ENCODE measurements at regions not wholly inside any gene's neighbourhood (a gene's known extent, or its start where the extent isn't known, plus 50 kb on each side); places are given as distances from the start of the nearest gene placed in this dataset.

GRCh38 chr2:41701231-41701630 lies 346.6 kb upstream of the PKDCC start:
- Histone ChIP-seq H3K4me3 (no peak overlapping the region), H3F3A (ENCODE audit: low read depth) (no peaks in the 10 kb centered on the region), H3K79me2 (ENCODE audit: low read depth) (no peaks in the 10 kb centered on the region), H4K20me1 (ENCODE audit: low read depth) (no peaks in the 10 kb centered on the region), H3K9ac (no peak overlapping the region), H2AFZ (replicated peaks) (no peak overlapping the region), H3K4me2 (no peak overlapping the region), H3K27ac (no peak overlapping the region), H3K36me3 (no peaks in the 10 kb centered on the region), H3K27me3 (no peaks in the 10 kb centered on the region), H3K9me3 (ENCODE audit: low read depth) (no peaks in the 10 kb centered on the region), H3K4me1 (peaks cover 2% of the 10 kb centered on the region)
- H3K4me1 Mint-ChIP-seq, result peaks cover 7% of the 10 kb centered on the region
- H3K27ac Mint-ChIP-seq, result no peak overlapping the region
- no peaks in the 10 kb centered on the region for H3K36me3 Mint-ChIP-seq
- TF ChIP-seq CTCF (IDR thresholded peaks at IDR 0.05) (no peak), EZH2 (IDR thresholded peaks at IDR 0.05) (no peak), EZH2phosphoT487 (IDR thresholded peaks at IDR 0.05) (no peak)
- H3K4me3 Mint-ChIP-seq, result no peak overlapping the region
- DNase-seq (ENCODE audit: low spot score), result no peak
- H3K27me3 Mint-ChIP-seq (ENCODE audit: insufficient read depth, low read depth), result peaks cover 3% of the 10 kb centered on the region
- H3K9me3 Mint-ChIP-seq, result no peaks in the 10 kb centered on the region

GRCh38 chr2:41703123-41703522 lies 344.7 kb upstream of the PKDCC start:
- Histone ChIP-seq H3K9ac (no peak overlapping the region), H3K36me3 (no peaks in the 10 kb centered on the region), H3K4me2 (no peak overlapping the region), H4K20me1 (ENCODE audit: low read depth) (no peaks in the 10 kb centered on the region), H3K9me3 (ENCODE audit: low read depth) (no peaks in the 10 kb centered on the region), H3K79me2 (ENCODE audit: low read depth) (no peaks in the 10 kb centered on the region), H3K4me3 (no peak overlapping the region), H3K27me3 (no peaks in the 10 kb centered on the region), H2AFZ (replicated peaks) (no peak overlapping the region), H3K4me1 (no peaks in the 10 kb centered on the region), H3K27ac (no peak overlapping the region), H3F3A (ENCODE audit: low read depth) (no peaks in the 10 kb centered on the region)
- DNase-seq (ENCODE audit: low spot score), result no peak
- no peaks in the 10 kb centered on the region for H3K9me3 Mint-ChIP-seq
- H3K27ac Mint-ChIP-seq, result no peak overlapping the region
- H3K36me3 Mint-ChIP-seq, result no peaks in the 10 kb centered on the region
- TF ChIP-seq CTCF (IDR thresholded peaks at IDR 0.05), result no peak
- peaks cover 15% of the 10 kb centered on the region for H3K4me1 Mint-ChIP-seq
- no peaks in the 10 kb centered on the region for H3K27me3 Mint-ChIP-seq (ENCODE audit: insufficient read depth, low read depth)
- H3K4me3 Mint-ChIP-seq, result no peak overlapping the region

- Histone ChIP-seq H3K27ac (no peak overlapping the region), H2AFZ (replicated peaks) (no peak overlapping the region), H3K9ac (no peak overlapping the region), H4K20me1 (ENCODE audit: low read depth) (no peaks in the 10 kb centered on the region), H3K4me2 (no peak overlapping the region), H3F3A (ENCODE audit: low read depth) (no peaks in the 10 kb centered on the region), H3K4me1 (no peaks in the 10 kb centered on the region), H3K27me3 (no peaks in the 10 kb centered on the region), H3K4me3 (no peak overlapping the region), H3K36me3 (no peaks in the 10 kb centered on the region), H3K79me2 (ENCODE audit: low read depth) (no peaks in the 10 kb centered on the region), H3K9me3 (ENCODE audit: low read depth) (no peaks in the 10 kb centered on the region)
- Mint-ChIP-seq H3K27me3 (ENCODE audit: insufficient read depth, low read depth) (no peaks in the 10 kb centered on the region), H3K4me3 (no peak overlapping the region), H3K36me3 (peaks cover 2% of the 10 kb centered on the region), H3K27ac (no peak overlapping the region), H3K4me1 (peaks cover 33% of the 10 kb centered on the region), H3K9me3 (no peaks in the 10 kb centered on the region)
- no peak for DNase-seq (ENCODE audit: low spot score)
- no peak for TF ChIP-seq EZH2 (IDR thresholded peaks at IDR 0.05)
- no peak for TF ChIP-seq CTCF (IDR thresholded peaks at IDR 0.05)
- TF ChIP-seq EZH2phosphoT487 (IDR thresholded peaks at IDR 0.05), result no peak
Measured at GRCh38 chr2:41705634-41706033, 342.2 kb upstream of the PKDCC start.

GRCh38 chr2:41706286-41706685 lies 341.5 kb upstream of the PKDCC start:
- H3K4me1 Mint-ChIP-seq, result peaks cover 39% of the 10 kb centered on the region
- TF ChIP-seq EZH2 (IDR thresholded peaks at IDR 0.05) (no peak), CTCF (IDR thresholded peaks at IDR 0.05) (no peak), EZH2phosphoT487 (IDR thresholded peaks at IDR 0.05) (no peak)
- H3K4me2 ChIP-seq, result no peak overlapping the region
- no peaks in the 10 kb centered on the region for H3K9me3 Mint-ChIP-seq
- no peaks in the 10 kb centered on the region for H4K20me1 ChIP-seq (ENCODE audit: low read depth)
- H3K9ac ChIP-seq, result no peak overlapping the region
- H3K4me1 ChIP-seq, result no peaks in the 10 kb centered on the region
- H3K27me3 ChIP-seq, result no peaks in the 10 kb centered on the region
- H3K27ac Mint-ChIP-seq, result no peak overlapping the region
- H3K27me3 Mint-ChIP-seq (ENCODE audit: insufficient read depth, low read depth), result no peaks in the 10 kb centered on the region
- no peaks in the 10 kb centered on the region for H3F3A ChIP-seq (ENCODE audit: low read depth)
- H3K4me3 Mint-ChIP-seq, result no peak overlapping the region
- no peaks in the 10 kb centered on the region for H3K9me3 ChIP-seq (ENCODE audit: low read depth)
- no peaks in the 10 kb centered on the region for H3K79me2 ChIP-seq (ENCODE audit: low read depth)
- no peak overlapping the region for H2AFZ ChIP-seq (replicated peaks)
- no peak overlapping the region for H3K4me3 ChIP-seq
- no peak for DNase-seq (ENCODE audit: low spot score)
- H3K27ac ChIP-seq, result no peak overlapping the region
- H3K36me3 ChIP-seq, result no peaks in the 10 kb centered on the region
- H3K36me3 Mint-ChIP-seq, result peaks cover 2% of the 10 kb centered on the region

All from neural progenitor cell (in vitro differentiated cells).